ENCODE measurements at regions not wholly inside any gene's neighbourhood (a gene's known extent, or its start where the extent isn't known, plus 50 kb on each side); places are given as distances from the start of the nearest gene placed in this dataset.

DNA sequence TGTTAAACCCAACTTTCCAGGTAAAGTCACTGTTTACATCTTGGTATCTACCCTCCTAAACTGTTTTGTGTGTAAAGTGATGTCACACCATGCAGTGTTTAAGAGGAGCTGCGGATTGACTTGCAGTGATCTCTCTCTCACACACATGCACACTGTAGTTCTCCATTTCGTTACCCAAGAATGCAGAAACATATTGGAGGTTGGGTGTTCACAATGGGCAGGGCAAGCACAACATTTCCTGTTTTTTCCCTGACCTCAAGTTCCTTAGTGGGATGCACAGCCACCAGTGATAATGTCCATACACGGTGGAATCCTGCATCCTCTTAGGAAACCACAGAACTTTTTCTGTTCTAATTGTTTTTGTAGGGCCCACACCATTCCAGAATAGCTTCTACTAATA lies 85.3 kb upstream of the CFAP20DC start:
- H3K27ac ChIP-seq: no peak overlapping the region
- H4K20me1 ChIP-seq (ENCODE audit: insufficient read depth): 0 out of 2 replicates have a peak, but pooled peaks cover 2% of the 10 kb centered on the region
- 0 out of 2 replicates have a peak, but pooled peaks cover 5% of the 10 kb centered on the region for H3K9me3 ChIP-seq (ENCODE audit: insufficient read depth, low read depth)
- no peak overlapping the region for H2AFZ ChIP-seq
- ChIA-PET CTCF (interaction anchor here (0.6 kb wide), 1 partner anchor 1128 kb away, joined by 3 read pairs; no protein-coding TSS in a partner anchor), POLR2A (ENCODE audit: unreplicated experiment) (no interaction called here)
- no peak for DNase-seq
- no peaks in the 10 kb centered on the region for H3F3A ChIP-seq (ENCODE audit: insufficient read depth, low read depth)
- H3K4me3 ChIP-seq: no peak overlapping the region
- BruUV-seq (replicated peaks): no TSS peak
- H3K9me2 ChIP-seq (ENCODE audit: insufficient read depth): 0 out of 2 replicates have a peak, but pooled peaks cover 3% of the 10 kb centered on the region
- no peaks in the 10 kb centered on the region for H3K27me3 ChIP-seq (ENCODE audit: insufficient read depth, low read depth)
- no peak overlapping the region for H3K4me2 ChIP-seq
- TF ChIP-seq, protein P1, sequence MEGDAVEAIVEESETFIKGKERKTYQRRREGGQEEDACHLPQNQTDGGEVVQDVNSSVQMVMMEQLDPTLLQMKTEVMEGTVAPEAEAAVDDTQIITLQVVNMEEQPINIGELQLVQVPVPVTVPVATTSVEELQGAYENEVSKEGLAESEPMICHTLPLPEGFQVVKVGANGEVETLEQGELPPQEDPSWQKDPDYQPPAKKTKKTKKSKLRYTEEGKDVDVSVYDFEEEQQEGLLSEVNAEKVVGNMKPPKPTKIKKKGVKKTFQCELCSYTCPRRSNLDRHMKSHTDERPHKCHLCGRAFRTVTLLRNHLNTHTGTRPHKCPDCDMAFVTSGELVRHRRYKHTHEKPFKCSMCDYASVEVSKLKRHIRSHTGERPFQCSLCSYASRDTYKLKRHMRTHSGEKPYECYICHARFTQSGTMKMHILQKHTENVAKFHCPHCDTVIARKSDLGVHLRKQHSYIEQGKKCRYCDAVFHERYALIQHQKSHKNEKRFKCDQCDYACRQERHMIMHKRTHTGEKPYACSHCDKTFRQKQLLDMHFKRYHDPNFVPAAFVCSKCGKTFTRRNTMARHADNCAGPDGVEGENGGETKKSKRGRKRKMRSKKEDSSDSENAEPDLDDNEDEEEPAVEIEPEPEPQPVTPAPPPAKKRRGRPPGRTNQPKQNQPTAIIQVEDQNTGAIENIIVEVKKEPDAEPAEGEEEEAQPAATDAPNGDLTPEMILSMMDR (conservative IDR thresholded peaks at IDR 0.05): no peak
- TF ChIP-seq EZH2 (IDR thresholded peaks at IDR 0.05; ENCODE audit: low read depth): no peak
- H3K79me2 ChIP-seq (ENCODE audit: low read depth): no peaks in the 10 kb centered on the region
- intact Hi-C loops (cut with micrococcal nuclease; ENCODE audit: unreplicated experiment): no loop called here
- no peaks in the 10 kb centered on the region; the same call in 1 of the 2 replicates for H3K36me3 ChIP-seq (ENCODE audit: low read depth)
- H3K4me1 ChIP-seq (replicated peaks; ENCODE audit: insufficient read depth): no peaks in the 10 kb centered on the region

DNA sequence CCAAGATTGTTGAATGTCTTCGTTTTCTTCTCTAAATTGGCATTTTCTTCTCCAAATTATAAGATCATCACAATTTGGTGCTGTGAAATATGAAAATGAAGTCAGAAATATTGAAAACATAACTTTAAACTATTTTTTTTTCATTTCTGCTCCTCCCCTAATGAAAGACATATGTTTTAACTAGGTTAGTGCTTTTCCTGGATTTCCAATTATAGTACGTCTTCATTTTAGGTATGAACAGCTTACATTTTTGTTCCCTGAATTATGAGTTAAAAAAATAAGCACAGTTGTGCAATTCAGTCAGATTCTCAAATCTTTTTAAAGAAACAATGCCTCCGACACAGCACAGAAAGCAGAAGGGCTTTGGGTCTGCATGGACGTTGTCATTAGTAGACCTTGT lies 83.5 kb upstream of the CFAP20DC start:
- Histone ChIP-seq H3K4me1 (replicated peaks; ENCODE audit: insufficient read depth) (no peaks in the 10 kb centered on the region), H3K9me3 (ENCODE audit: insufficient read depth, low read depth) (0 out of 2 replicates have a peak, but pooled peaks cover 5% of the 10 kb centered on the region), H4K20me1 (ENCODE audit: insufficient read depth) (0 out of 2 replicates have a peak, but pooled peaks cover 2% of the 10 kb centered on the region), H3K4me3 (no peak overlapping the region), H3K27ac (no peak overlapping the region), H3K79me2 (ENCODE audit: low read depth) (no peaks in the 10 kb centered on the region), H3K27me3 (ENCODE audit: insufficient read depth, low read depth) (no peaks in the 10 kb centered on the region), H3K9me2 (ENCODE audit: insufficient read depth) (0 out of 2 replicates have a peak, but pooled peaks cover 3% of the 10 kb centered on the region), H3F3A (ENCODE audit: insufficient read depth, low read depth) (no peaks in the 10 kb centered on the region), H3K36me3 (ENCODE audit: low read depth) (no peaks in the 10 kb centered on the region; the same call in 1 of the 2 replicates), H2AFZ (no peak overlapping the region), H3K4me2 (no peak overlapping the region)
- no peak for DNase-seq
- intact Hi-C loops (cut with micrococcal nuclease; ENCODE audit: unreplicated experiment): no loop called here
- TF ChIP-seq, protein P1 (conservative IDR thresholded peaks at IDR 0.05): no peak
- TF ChIP-seq EZH2 (IDR thresholded peaks at IDR 0.05; ENCODE audit: low read depth): no peak
- no TSS peak for BruUV-seq (replicated peaks)
- ChIA-PET POLR2A (ENCODE audit: unreplicated experiment) (interaction anchor here (0.7 kb wide), 1 partner anchor 136 kb away, joined by 3 read pairs; no protein-coding TSS in a partner anchor), CTCF (no interaction called here)

DNA sequence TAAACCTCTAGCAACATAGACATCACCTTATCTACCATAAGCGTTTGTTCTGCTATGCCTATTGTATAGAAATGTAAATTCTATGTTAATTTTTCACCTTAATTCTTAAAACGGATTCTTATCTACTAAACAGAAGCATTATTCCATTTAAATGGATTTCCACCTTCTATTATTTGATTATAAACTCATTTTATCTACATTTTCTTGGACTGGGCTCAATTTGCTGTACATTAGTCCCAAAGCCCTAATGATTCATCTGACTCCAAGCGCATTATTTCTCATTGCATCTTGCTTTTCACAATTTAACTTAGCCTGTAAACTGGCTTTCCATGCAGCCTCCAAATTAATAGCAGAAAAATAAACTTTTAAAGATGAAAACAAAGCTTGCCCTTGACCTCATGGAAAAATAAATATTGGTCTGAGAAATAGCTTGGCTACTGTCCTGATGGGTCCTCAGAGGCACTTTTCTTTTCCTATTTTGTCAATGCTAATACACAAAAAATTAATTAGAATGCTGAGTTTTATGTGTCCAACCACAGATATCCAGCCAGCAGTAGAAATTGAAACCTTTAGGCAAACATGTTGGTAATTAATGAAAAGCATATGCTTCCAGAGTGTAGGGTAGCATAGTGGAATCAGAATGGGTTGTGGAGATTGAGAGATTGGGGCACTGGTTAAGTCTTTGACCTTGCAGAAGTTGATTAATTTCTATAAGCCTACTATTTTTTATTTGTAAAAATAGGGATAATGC lies 81.4 kb upstream of the CFAP20DC start:
- H3K9me3 ChIP-seq (ENCODE audit: insufficient read depth, low read depth): 0 out of 2 replicates have a peak, but pooled peaks cover 5% of the 10 kb centered on the region

More for the DNA sequence above, 81.4 kb upstream of the CFAP20DC start:
- TF ChIP-seq EZH2 (IDR thresholded peaks at IDR 0.05; ENCODE audit: low read depth): no peak
- TF ChIP-seq, protein P1 (conservative IDR thresholded peaks at IDR 0.05): no peak
- Histone ChIP-seq H3K27ac (no peak overlapping the region), H3K4me2 (no peak overlapping the region), H3F3A (ENCODE audit: insufficient read depth, low read depth) (no peaks in the 10 kb centered on the region), H3K4me3 (no peak overlapping the region), H3K9me2 (ENCODE audit: insufficient read depth) (0 out of 2 replicates have a peak, but pooled peaks cover 3% of the 10 kb centered on the region), H3K4me1 (replicated peaks; ENCODE audit: insufficient read depth) (no peaks in the 10 kb centered on the region), H3K36me3 (ENCODE audit: low read depth) (no peaks in the 10 kb centered on the region; the same call in 1 of the 2 replicates), H3K27me3 (ENCODE audit: insufficient read depth, low read depth) (no peaks in the 10 kb centered on the region), H3K79me2 (ENCODE audit: low read depth) (no peaks in the 10 kb centered on the region), H4K20me1 (ENCODE audit: insufficient read depth) (0 out of 2 replicates have a peak, but pooled peaks cover 2% of the 10 kb centered on the region), H2AFZ (no peak overlapping the region)
- ChIA-PET POLR2A (ENCODE audit: unreplicated experiment) (no interaction called here), CTCF (no interaction called here)
- BruUV-seq (replicated peaks): no TSS peak
- intact Hi-C loops (cut with micrococcal nuclease; ENCODE audit: unreplicated experiment): no loop called here
- DNase-seq: no peak

Measured in PC-9 (cell line).